NT2/D1 (cell line): ENCODE measurements at regions not wholly inside any gene's neighbourhood (a gene's known extent, or its start where the extent isn't known, plus 50 kb on each side); places are given as distances from the start of the nearest gene placed in this dataset.

ENCODE experiments used
- SUZ12 ChIP-seq: IDR thresholded peaks from 2 replicates; pipeline ENCODE4 v1.6.1; 2011; ENCODE audit not compliant: insufficient read length, insufficient read depth; ENCODE audit errors: extremely low read depth
- YY1 ChIP-seq: IDR thresholded peaks from 2 replicates; pipeline ENCODE4 v1.6.1; 2011; ENCODE audit not compliant: insufficient read length, insufficient read depth

GRCh38 chr10:107453561-107453960 is 289.1 kb upstream of the SORCS1 start:
- TF ChIP-seq YY1 (no peak), SUZ12 (no peak)
